ENCODE measurements at regions not wholly inside any gene's neighbourhood (a gene's known extent, or its start where the extent isn't known, plus 50 kb on each side); places are given as distances from the start of the nearest gene placed in this dataset.
A peak's percentile ranks its signal among the peaks of the same experiment; 100 is the strongest.

GRCh38 chr2:196361606-196362326 lies 190.4 kb upstream of the STK17B start:
- peak; percentile 38 for DNase-seq

- no peak for DNase-seq
Observed at GRCh38 chr2:196362973-196363549, 191.7 kb upstream of the STK17B start.

GRCh38 chr2:196365145-196365544 lies 193.8 kb upstream of the STK17B start:
- no peak for DNase-seq

GRCh38 chr2:196365923-196366322 lies 194.5 kb upstream of the STK17B start:
- DNase-seq = no peak

- no peak for DNase-seq
Observed at GRCh38 chr2:196367633-196368032, 196.3 kb upstream of the STK17B start.

- DNase-seq = no peak
Observed at GRCh38 chr2:196368546-196369225, 197.3 kb upstream of the STK17B start.

- DNase-seq = no peak
Observed at GRCh38 chr2:196369967-196370366, 198.6 kb upstream of the STK17B start.

- DNase-seq = no peak
Observed at GRCh38 chr2:196370381-196370780, 199.0 kb upstream of the STK17B start.

- DNase-seq = no peak
Observed at GRCh38 chr2:196372276-196372809, 201.0 kb upstream of the STK17B start.

- DNase-seq = peak; percentile 51
Observed at GRCh38 chr2:196372811-196373664, 201.7 kb upstream of the STK17B start.

GRCh38 chr2:196376984-196377877 lies 205.9 kb upstream of the STK17B start:
- peak; percentile 45 for DNase-seq

GRCh38 chr2:196379600-196379999 lies 208.2 kb upstream of the STK17B start:
- no peak for DNase-seq

- DNase-seq = no peak
Observed at GRCh38 chr2:196380098-196380497, 208.7 kb upstream of the STK17B start.

- peak; percentile 47 for DNase-seq
Observed at GRCh38 chr2:196380575-196380974, 209.2 kb upstream of the STK17B start.

GRCh38 chr2:196381464-196381863 lies 210.1 kb upstream of the STK17B start:
- DNase-seq = no peak

- DNase-seq = no peak
Observed at GRCh38 chr2:196383799-196384198, 212.4 kb upstream of the STK17B start.

GRCh38 chr2:196384729-196385128 lies 213.4 kb upstream of the STK17B start:
- DNase-seq = no peak

GRCh38 chr2:196389670-196390069 lies 218.3 kb upstream of the STK17B start:
- DNase-seq = no peak

GRCh38 chr2:196390243-196391148 lies 219.1 kb upstream of the STK17B start:
- no peak for DNase-seq

- DNase-seq = no peak
Observed at GRCh38 chr2:196391149-196391479, 219.7 kb upstream of the STK17B start.

Data from tongue (tissue), 1 donor.